Fibroblast of peridontal ligament (primary cell): ENCODE measurements at regions not wholly inside any gene's neighbourhood (a gene's known extent, or its start where the extent isn't known, plus 50 kb on each side); places are given as distances from the start of the nearest gene placed in this dataset.
"Not testable (repeated sequence)": the region's sequence is repeated elsewhere in the genome, so short reads cannot be mapped to it uniquely, and the experiment has no call there.

Experiments used
- DNase-seq: peaks from one replicate; pipeline ENCODE4 v3.0.0-alpha.2; 2010; ENCODE audit errors: extremely low read depth

GRCh38 chr6:79431537-79431933 is 105.7 kb downstream of the LCA5 start:
- no peak for DNase-seq

- DNase-seq, result no peak
Measured at GRCh38 chr6:79430913-79431536, 106.2 kb downstream of the LCA5 start.

- DNase-seq, result no peak
Measured at GRCh38 chr6:79427721-79428120, 109.5 kb downstream of the LCA5 start.

GRCh38 chr6:79426625-79427278 is 110.5 kb downstream of the LCA5 start:
- no peak for DNase-seq

- DNase-seq, result no peak
Measured at GRCh38 chr6:79425589-79426311, 111.5 kb downstream of the LCA5 start.

- no peak for DNase-seq
Measured at GRCh38 chr6:79423216-79423615, 114.0 kb downstream of the LCA5 start.

- DNase-seq, result no peak
Measured at GRCh38 chr6:79422666-79423065, 114.6 kb downstream of the LCA5 start.

GRCh38 chr6:79421707-79422484 is 115.3 kb downstream of the LCA5 start:
- peak; percentile 98 for DNase-seq

- peak; percentile 70 for DNase-seq
Measured at GRCh38 chr6:79421001-79421411, 116.2 kb downstream of the LCA5 start.

GRCh38 chr6:79420054-79420453 is 117.2 kb downstream of the LCA5 start:
- no peak for DNase-seq

- no peak for DNase-seq
Measured at GRCh38 chr6:79416931-79417330, 120.3 kb downstream of the LCA5 start.

GRCh38 chr6:79413562-79414002 is 123.6 kb downstream of the LCA5 start:
- DNase-seq, result peak; percentile 65

GRCh38 chr6:79410806-79411205 is 126.4 kb downstream of the LCA5 start:
- DNase-seq, result no peak

- no peak for DNase-seq
Measured at GRCh38 chr6:79408256-79408974, 128.8 kb downstream of the LCA5 start.

GRCh38 chr6:79404677-79405076 is 132.6 kb downstream of the LCA5 start:
- DNase-seq, result no peak

GRCh38 chr6:79404261-79404660 is 133.0 kb downstream of the LCA5 start:
- no peak for DNase-seq

- DNase-seq, result no peak
Measured at GRCh38 chr6:79403563-79403962, 133.7 kb downstream of the LCA5 start.

- no peak for DNase-seq
Measured at GRCh38 chr6:79403086-79403485, 134.1 kb downstream of the LCA5 start.

GRCh38 chr6:79399499-79399898 is 137.7 kb downstream of the LCA5 start:
- no peak for DNase-seq

- DNase-seq, result not testable (repeated sequence)
Measured at GRCh38 chr6:79398617-79399016, 138.6 kb downstream of the LCA5 start.

- no peak for DNase-seq
Measured at GRCh38 chr6:79396625-79397024, 140.6 kb downstream of the LCA5 start.

- DNase-seq, result no peak
Measured at GRCh38 chr6:79394690-79395089, 142.5 kb downstream of the LCA5 start.
